COR-L47 (cell line): ENCODE measurements at regions not wholly inside any gene's neighbourhood (a gene's known extent, or its start where the extent isn't known, plus 50 kb on each side); places are given as distances from the start of the nearest gene placed in this dataset.
A peak's percentile ranks its signal among the peaks of the same experiment; 100 is the strongest.

Source experiments
- DNase-seq: peaks from one replicate; lab custom pipeline; 2025; lab: John Stamatoyannopoulos, UW

DNA sequence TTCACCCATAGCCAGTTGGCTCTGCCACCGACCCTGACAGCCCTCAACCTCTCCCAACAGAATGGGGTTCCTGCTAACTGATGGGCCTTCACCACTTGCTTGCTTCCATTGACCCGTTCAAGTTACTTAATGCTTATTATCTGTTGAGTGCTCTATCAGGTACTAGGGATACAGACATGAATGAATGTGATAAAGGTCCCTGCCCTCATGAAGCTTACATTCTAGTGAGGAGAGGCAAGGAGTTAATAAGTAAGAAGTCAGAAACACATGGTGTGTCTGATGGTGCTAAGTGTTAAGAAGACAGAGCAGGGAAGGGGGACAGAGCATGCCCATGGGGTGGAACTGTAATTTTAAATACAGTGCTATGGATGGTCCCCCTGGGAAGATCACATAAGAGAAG lies 107.5 kb upstream of the JUN start:
- no peak for DNase-seq

DNA sequence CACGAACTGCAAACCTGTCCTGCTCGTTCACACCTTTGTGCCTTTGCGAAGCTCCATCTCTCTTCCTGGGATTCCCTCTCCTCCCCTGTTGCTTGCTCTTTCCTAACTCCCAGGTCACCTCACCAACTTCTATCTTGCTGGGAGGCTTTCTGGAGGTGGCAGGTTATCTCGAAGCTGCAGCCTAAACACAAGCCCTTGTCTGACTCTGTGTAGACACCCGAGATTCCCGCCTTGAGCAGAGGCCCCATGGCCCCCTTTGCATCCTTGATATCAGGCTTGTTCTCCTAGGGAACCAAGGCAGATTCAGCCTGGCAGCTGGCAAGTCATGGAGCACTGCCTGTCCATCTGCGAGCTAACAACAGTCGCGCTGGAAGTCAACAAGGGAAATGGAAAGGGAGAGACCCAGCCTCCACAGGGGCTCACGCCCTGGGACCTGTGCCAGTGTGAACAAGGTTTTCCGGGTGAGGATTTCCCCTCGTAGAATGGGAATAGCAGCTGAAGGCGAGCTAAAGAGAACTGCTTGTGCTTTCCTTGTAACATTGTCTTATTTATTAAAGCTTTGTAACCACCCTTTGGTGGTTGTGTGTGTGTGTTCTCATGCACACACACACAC lies 109.5 kb upstream of the JUN start:
- peak; percentile 68 for DNase-seq

DNA sequence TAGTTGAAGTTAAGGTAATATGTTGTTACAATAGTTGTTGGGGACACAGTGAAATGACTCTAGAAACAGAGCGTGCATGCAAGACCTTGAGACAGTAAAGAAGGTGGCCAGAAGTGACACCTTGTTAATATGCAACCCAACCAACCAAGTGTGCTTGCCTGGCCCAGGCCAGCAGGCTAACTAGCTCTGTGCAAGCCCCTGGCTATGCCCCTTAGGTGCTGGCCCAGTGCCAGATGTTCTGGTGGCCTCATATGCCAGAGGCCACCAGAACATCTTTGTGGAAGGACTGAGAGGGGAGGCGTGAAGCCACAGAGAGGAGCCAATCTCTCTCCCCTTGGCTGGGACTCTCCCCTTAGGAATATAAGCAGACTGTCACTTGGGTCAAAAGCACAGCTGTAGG lies 111.2 kb upstream of the JUN start:
- no peak for DNase-seq

DNA sequence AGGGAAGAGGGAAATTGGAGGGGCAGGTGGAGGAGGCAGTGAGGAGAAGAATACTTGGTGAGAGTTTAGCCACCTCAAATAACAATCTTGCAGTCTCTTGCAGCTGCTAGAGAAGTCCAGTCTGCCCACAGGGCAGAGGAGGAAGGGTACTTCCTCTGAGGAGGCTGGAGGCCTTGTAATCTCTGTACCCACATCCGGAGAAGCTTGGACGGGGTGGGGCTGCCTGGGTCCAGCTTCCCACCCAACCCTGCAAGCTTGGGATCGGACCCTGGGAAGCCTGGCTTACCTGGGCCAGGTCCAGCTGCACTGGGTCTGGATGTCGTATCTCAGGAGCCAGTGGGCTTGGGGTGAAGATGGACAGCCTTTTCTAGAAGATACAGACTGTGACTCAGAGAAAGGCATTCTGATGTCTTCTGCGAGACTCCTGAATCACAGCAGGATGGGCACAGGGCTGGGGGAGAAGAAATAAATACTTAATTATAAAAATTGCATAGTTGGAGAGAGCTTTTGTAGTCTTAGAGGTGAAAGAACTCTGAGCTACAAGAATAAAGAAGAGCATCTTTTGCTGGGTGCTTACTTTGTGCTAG lies 111.8 kb upstream of the JUN start:
- no peak for DNase-seq

DNA sequence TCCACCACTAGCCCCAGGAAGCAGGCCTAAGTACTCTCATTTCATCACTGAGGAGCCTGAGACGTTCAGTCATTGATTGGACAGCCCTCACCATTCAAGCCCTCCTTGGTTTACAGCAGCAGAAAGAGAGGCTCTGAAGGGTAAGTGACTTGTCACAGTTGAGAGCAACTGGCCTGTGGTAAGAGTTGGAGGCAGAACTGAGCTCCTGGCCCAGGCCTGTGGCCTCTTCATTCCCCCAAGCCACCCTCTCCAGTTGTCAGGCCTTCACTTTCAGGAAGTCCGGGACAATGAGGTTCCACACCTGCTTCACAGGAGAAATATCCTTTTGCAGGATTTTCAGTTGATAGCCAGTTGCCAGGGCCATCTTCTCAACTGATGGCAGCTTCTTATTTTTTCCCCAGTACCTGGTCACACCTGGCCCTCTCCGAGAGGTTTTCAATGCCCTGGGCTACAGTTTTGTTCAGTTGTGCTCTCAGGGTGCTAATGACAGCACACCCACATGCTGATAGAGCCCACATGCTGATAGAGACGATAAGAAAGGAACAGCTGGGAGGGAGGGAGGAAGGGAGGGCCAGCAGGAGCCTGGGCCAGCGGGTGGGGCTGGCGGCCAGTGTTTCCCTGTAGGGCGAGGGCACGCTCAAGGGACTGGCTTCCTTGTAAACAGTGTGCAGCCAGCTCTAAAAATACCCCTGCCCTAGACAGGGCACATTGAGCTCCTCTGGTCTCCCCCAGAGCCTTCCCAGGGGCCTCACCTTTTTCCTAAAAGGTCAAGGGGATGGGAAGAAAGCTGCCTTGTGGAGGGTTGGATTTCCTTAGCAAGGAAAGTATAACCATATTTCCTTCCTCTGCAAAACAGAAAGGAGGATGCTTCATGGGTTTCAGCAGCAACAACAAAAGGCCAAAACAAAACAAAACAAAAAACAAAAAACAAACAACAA lies 112.7 kb upstream of the JUN start:
- DNase-seq: peak; percentile 67

DNA sequence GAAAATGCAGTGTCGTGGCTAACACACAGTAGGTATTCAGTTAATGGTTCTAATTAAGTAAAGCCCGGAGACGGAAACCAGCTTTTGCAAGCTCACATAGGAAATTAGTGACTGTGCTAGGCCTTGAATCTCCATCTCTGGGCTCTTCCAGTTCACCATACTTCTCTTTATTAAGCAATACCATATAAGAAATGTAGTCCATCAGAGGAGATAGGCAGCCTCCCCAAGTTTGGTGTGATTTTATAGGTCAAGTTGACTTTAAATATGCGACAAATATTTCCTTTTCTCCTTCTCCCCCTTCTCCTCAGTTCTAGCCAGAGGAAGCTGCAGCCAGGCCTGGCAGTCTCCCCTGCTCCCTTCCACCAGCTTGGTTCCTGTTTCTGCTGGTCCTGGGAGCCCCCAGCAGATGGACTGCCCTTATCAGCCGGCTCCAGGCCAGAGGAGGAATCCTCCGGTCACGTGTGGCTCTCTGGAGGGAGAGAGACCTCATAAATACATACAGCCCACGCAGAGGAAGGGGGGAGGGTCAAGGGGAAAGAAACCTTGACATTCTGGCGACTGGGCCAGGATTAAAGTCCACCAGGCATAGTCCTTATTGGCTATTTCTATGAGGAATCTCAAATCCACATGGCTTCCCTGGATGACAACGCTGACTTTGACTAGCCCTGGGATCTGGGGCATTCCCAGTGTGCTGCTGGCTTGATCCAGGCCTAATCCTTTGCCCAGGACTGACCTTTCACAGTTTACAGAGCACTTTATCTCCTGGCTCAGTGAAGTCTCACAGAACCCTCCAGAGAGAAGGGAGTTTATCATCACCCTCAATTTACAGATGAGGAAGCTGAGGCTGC lies 115.1 kb upstream of the JUN start:
- DNase-seq: no peak

DNA sequence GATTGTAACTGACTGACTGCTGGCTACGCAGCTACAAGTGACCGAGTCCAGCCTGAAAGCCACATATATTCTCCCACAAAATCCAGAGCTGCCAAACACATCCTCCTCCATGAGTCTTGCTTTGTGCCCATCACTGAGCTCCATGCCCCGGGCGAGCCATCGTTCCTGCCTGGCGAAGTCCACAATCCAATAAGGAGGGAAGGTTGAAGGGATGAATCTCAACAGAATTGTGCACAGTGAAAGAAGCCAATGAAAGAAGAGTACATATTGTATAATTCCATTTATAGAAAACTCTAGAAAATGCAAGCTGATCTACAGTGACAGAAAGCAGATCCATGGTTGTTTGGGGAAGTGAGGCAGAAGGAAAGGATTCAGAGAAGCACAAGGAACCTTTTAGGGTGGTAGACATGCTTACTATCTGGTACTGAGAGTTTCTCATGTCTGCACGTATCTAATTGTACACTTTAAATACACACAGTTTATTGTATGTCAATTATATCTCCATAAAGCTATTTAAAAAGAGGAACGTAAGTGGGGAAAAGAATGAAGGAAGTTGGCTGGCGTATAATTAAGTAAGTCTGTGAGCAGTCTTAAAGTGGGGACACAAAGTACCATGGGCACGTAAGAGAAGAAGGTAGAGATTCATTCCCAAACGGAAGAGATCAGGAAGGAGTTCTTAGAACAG lies 115.9 kb upstream of the JUN start:
- no peak for DNase-seq

DNA sequence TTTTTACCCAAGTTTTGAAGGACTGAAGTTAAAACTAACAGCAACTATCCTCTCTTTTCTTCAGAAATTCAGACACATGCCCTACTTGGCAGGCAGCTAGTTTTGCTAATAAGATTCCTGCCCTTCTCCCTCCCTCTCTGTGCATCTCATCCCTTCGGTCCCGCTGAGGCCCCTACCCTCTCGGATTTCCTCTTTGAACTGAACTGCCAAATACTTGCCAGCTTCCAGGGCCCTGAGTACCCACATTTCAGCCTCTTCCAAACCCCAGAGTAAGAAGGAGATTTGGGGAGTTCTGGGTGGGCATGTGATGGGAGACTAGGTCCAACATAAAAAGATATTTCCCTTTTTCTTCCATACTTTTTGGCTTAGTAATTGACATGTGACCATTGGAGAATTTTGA lies 116.5 kb upstream of the JUN start:
- no peak for DNase-seq

DNA sequence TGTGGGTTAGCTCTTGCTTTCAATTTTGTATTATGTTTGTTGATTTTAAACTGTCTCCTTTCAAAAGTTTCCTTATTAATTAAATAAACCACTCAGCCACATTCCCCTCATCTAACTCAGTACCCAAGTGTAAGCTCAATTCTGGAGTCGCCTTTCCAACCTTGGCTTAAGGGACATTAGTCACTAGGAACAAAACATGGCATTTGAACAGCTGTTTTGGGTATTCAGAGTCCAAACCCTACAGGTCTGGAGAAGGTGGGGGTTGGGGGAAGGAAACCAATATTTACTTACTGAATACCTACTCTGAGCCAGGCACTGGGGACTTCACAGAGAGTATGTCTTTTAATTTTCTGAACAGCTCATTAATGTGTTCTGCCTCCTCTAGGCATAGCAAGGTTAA lies 117.2 kb upstream of the JUN start:
- DNase-seq: no peak

DNA sequence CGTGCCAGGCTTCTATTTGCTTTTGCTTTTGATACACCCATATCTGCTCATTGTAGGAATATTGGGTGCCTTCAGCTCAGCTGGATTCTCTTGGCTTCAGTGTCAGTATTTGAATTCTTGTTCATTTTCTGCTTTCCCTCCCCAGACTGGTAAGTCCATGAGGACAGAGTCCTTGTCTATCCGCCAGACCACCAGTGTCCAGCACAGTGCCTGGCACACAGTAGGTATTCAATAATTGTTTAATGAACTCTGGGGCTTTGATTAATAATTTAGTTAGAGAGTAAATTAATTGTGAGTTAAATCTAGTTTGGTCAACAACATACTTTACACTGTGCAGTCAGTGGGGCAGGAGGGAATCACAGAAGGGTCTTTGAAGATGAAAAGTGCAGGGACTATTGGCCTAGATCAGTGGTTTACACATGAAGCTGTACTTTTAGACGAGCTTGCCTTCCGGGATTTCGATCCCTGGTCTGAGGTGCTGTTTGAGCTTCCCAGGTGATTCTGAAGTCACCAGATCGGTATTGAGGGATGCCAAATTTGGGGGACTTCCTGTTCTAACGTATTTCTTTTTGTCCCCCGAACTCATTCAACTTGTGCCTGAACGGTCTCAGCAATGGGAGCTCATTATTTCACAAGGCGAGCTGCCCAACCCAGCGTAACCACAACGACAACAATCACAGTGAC lies 119.1 kb upstream of the JUN start:
- no peak for DNase-seq

DNA sequence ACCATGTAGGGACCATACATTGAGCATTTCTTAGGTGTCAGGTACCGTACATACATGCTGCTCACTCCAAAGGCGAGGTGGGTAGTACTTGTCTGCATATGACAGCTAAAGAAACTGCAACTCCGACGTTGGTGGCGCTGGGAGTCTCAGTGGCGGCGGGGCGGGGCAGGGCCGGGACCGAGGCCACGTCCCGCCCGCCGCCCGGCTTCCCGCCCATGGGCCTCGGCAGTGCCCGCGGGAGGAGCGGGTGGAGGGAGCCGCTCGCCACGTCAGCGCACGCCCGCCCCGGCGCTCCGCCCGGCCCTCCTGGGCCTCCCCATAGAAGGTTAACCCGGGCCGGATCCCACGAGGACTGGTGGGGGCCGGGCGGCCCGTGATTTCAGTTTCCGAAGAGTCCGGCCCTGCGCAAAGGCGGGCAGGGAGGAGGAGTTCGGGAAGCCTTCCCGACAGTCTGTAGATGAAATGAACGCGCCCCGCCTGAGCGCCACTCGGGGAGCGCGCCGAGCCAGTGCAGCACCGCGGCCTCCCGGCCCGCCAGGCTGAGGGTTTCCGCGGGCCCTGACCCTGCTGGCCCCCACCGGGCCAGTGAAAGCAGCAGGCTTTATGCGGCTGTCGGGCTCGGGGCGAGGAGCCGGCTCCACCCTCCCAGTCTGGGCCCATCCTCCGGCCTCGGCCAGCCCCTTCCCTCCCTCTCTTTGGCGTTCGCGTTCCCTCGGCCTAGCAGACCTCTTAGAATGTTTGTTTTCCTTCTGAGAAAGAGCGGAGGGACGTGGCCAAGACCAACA lies 119.9 kb upstream of the JUN start:
- peak; percentile 64 for DNase-seq

DNA sequence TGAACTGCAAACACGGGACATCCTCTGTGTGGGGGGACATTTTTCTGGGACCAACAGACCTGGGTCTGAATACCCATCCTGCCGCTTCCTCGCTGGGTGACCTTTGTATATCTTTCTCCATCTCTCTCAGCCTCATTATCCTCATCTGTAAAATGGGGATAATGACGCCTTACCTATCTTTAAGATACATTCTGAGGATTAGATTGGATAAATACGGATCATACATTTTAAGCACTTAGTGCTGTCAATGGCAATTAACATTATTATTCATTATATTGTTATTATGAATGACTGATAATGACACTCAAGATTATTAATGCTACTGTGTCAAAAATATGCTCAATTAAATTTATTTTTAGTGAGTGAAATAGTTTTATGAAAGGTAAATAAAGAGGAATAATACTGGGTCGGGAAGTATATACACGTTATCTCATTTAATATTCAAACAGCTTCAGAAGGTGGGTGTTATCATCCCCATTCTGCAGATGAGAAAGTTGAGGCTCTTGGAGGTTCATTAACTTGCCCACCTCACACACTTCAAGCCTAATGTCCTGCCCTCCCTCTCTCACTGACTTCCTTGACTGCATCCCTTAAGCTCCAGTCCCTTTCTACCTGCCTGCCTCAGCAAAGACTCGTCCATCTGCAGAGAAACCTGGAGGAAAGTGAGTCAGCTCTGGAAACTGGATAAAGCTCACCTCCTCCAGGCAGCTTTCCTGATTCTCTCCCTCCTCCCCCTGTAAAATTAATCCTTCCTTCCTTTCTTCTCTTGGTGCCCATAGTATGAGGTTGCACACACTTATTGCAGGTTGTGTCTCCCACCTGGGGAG lies 120.7 kb upstream of the JUN start:
- no peak for DNase-seq

DNA sequence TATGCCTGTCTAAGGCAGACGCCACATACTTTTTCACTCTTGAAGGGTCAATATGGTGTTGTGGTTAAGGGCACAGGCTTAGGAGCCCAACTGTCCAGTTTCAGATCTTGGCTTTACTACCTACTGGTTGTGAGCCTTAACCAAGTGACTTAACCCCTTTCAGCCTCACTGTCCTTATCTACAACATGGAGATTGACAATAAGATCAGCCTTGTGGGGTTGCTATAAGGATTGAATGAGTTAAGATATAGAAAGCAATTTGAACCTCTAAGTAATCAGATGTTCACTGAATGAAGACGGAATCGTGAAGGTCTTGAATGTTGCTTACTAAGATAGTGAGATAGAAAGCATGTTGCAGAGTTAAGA lies 121.3 kb upstream of the JUN start:
- DNase-seq: no peak

DNA sequence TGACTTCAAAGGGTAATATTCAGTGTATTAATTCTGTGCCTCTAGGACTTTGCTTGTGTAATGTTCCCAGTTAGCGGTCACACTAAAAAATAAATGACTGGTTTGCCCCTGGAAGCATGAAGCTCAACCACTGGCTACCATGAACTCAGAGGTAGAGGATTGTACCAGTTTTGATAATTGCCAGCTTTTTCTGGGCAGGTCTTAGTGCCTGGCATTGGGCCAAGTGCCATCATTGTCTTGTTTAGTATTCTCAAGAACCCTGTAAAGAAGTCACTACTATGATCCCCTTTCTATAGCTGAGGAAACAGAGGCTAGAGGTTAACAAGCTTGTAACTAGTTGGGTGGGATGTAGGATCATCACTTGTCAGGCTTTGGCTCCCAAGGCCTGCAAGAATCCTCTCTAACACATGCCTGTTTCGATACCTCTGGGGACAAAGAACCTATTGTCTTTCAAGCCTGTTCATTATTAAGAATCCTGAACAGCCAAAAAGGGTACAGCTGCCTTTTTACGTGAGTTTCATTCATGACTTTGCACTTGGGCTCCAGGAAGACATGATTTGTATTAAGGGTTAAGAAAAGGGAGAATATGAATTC lies 121.9 kb upstream of the JUN start:
- no peak for DNase-seq

DNA sequence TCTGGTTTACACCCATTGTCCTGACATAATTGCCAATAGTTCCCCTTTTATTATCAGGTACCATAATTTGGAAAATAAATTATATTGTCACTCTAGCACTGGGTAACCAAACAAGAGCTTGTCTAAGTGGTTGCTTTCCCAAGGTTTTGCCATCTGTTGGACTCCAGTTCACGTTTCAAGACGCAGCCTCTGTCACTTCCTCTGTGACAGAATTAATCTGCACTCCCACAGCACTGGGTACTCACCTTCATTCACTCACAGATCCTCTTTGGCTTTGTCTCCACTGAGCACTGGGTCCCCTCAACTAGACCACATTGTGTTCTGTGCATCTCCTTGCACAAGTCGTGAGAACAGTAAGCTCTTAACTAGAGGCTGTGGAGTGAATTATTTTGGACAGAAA lies 123.6 kb upstream of the JUN start:
- DNase-seq: no peak

DNA sequence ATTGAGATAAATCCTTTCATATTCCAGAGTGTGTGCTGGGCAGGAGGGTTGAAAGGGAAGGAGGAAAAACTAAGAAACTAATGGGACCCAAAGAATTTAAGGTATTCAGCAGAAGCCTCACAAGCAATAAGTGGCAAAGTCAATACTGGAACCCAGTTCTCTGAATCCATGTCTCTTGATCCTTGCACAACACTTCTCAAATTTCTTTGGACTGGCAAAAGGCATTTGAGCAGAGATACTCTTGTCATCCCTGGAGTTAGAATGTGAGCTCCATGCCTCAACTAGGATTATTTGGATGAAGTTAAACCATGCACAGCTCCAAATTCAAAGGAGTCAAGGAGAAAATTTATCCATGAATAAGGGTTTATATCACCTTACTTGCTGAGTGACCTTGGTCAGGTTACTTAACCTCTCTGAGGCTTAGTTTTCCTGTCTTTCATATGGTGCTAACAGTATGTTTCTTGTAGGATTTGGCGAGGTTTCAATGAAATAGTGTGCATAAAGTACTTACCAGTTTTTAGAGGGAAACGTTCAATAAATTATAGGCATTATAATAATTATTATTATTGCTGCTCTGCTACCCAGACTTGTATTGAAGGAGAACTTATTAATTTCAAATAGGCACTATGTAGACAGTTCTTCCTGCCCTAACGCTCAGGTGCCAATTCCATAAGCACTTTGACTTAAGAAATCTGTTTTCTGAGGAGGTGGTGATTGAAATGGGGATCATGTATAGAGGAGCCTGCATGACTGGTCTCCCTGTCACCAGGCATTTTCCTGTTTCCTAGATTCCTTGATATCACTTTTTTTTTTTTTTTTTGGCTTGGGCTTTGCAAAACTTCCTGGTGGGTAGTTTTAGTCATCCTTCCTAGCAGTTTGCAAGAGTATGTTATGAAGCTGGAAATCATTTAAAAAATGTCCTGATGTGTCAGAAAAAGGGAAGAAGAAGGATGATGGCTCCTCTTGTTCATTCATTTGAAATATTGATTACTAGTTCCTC lies 125.0 kb upstream of the JUN start:
- no peak for DNase-seq

DNA sequence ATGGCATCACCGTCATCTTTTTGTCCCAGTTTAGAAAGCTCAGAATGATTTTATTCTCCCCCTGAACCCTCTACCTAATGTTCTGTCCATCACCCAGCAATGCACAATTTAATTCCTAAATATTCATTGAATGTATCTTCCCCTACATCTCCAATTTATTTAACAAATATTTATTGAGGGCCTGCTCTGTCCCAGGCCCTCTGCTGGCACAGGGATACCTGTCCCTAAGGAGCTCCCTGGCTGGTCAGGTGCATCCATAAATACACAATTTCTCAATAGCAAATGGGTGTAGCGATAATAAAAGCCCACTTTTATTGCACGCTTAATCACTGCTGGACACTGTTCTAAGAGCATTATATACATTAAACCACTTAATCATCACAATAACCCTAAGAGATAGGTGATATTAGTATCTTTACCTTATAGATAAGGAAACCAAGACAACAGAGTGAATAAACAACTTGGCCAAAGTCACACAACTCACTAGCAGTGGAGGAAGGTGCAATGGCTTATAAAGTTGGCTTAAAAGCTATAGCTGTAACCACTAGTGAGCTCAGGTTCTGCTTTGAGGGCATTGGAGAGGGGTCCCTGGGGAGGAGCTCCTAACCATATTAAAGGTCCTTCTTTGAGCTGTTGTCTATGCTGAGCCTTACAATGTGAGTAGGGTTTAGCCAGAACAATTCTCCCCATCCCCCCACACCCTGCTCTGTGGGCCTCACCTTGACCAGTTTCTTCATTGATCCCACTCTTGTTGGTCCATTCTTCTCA lies 126.3 kb upstream of the JUN start:
- no peak for DNase-seq
